HepG2 (cell line): ENCODE measurements at regions not wholly inside any gene's neighbourhood (a gene's known extent, or its start where the extent isn't known, plus 50 kb on each side); places are given as distances from the start of the nearest gene placed in this dataset.

Experiments used
- ATAC-seq: fragments of 200-7000 bp; cut with Tn5 transposase; 3 replicates; pipeline ENCODE4 v1.9.1; 2020; ENCODE audit warnings: mild to moderate bottlenecking, moderate library complexity
- BruUV-seq: library from RNA; stranded (reverse); fragments of 400-500 nt; replicated peaks from 2 replicates; lab custom pipeline; 2021; lab: Mats Ljungman, UMichigan
- CTCF ChIA-PET: fragments of 300-600 bp; formaldehyde crosslinking; extraction: SDS; loops from one replicate; lab custom pipeline; 2021; ENCODE audit warnings: low total read pairs, inconsistent platforms, low intra/inter-chr PET ratio; lab: Yijun Ruan, JAX
- POLR2A ChIA-PET: fragments of 350-600 bp; sonication (Branson Sonifier 250); formaldehyde crosslinking; loops from one replicate; lab custom pipeline; 2020; ENCODE audit warnings: antibody characterized with exemption, inconsistent platforms; lab: Yijun Ruan, JAX
- DNase-seq: peaks from one replicate; pipeline ENCODE4 v3.0.0-alpha.2; 2015; ENCODE audit warnings: low spot score
- FAIRE-seq: peaks from 3 replicates; lab custom pipeline; 2011; peaks lifted over from hg19 to GRCh38; lab: Jason Lieb, UNC
- H2AFZ ChIP-seq: one replicate; pipeline ENCODE4 v1.6.1; 2011; ENCODE audit warnings: low read length, inconsistent platforms
- H3K27ac ChIP-seq: fragments of 300-600 bp; 3 replicates; pipeline ENCODE4 v1.8.0; 2011; ENCODE audit warnings: mixed run types, mild to moderate bottlenecking, mixed read lengths, low read length, inconsistent platforms; ENCODE audit not compliant: insufficient read depth; ENCODE audit errors: extremely low read length
- H3K27me3 ChIP-seq, 2 experiments: fragments of 200-600 bp in 1 of 2; 2 replicates in 1 of 2; 3 replicates in 1 of 2; pipeline versions ENCODE4 v1.6.0 to v1.8.0; 2011; ENCODE audit warnings: low read length in 2 of 2, mild to moderate bottlenecking in 2 of 2, moderate library complexity in 2 of 2, inconsistent platforms in 1 of 2; ENCODE audit not compliant: insufficient read depth in 2 of 2, control insufficient read depth in 1 of 2
- H3K36me3 ChIP-seq, 2 experiments: fragments of 200-600 bp in 1 of 2; replicated peaks in 1 of 2; 2 replicates in 1 of 2; 3 replicates in 1 of 2; pipeline versions ENCODE4 v1.5.1 to v1.8.0; 2011; ENCODE audit warnings: low read length in 2 of 2, inconsistent platforms in 1 of 2; ENCODE audit not compliant: insufficient read depth in 2 of 2, control insufficient read depth in 1 of 2
- H3K4me1 ChIP-seq: 2 replicates; pipeline ENCODE4 v1.5.1; 2012; ENCODE audit warnings: low read length, inconsistent platforms; ENCODE audit not compliant: insufficient read depth
- H3K4me2 ChIP-seq: 2 replicates; pipeline ENCODE4 v1.6.0; 2011; ENCODE audit warnings: low read depth, low read length, inconsistent platforms
- H3K4me3 ChIP-seq, 3 experiments: fragments of 200-600 bp in 1 of 3; sonication (generic), shearing (Covaris generic) in 1 of 3; replicated peaks in 1 of 3; 2 replicates each; pipeline ENCODE4 v1.5.1; 2011 to 2016; ENCODE audit warnings: low read length in 3 of 3, inconsistent platforms in 2 of 3, low read depth in 2 of 3, mild to moderate bottlenecking in 2 of 3, control low read depth in 1 of 3, mixed read lengths in 1 of 3; ENCODE audit not compliant: insufficient read depth in 1 of 3
- H3K79me2 ChIP-seq: one replicate; pipeline ENCODE4 v1.6.1; 2011; ENCODE audit warnings: low read length, inconsistent platforms; ENCODE audit not compliant: insufficient read depth
- H3K9ac ChIP-seq: 2 replicates; pipeline ENCODE4 v1.6.0; 2011; ENCODE audit warnings: mild to moderate bottlenecking, low read depth, low read length, inconsistent platforms; ENCODE audit not compliant: insufficient read depth
- H3K9me3 ChIP-seq: 2 replicates; pipeline ENCODE4 v1.5.1; 2012; ENCODE audit warnings: mild to moderate bottlenecking, low read length
- H4K20me1 ChIP-seq: 2 replicates; pipeline ENCODE4 v1.6.0; 2011; ENCODE audit warnings: inconsistent platforms, mild to moderate bottlenecking, low read length, moderate library complexity; ENCODE audit not compliant: insufficient read depth
- ETV6 ChIP-seq: sonication (generic); formaldehyde crosslinking; conservative IDR thresholded peaks from 2 replicates; pipeline ENCODE4 v1.4.0; 2020; ENCODE audit warnings: missing genetic modification reagents
- PCBP1 ChIP-seq: fragments of 200-400 bp; formaldehyde crosslinking; IDR thresholded peaks from 2 replicates; pipeline ENCODE4 v1.6.1; 2017; ENCODE audit warnings: mild to moderate bottlenecking, low read depth, low read length, borderline replicate concordance
- RELA ChIP-seq: sonication (generic); formaldehyde crosslinking; IDR thresholded peaks from 2 replicates; pipeline ENCODE4 v1.4.0; 2020; ENCODE audit warnings: missing genetic modification reagents
- SMAD1 ChIP-seq: sonication (generic); formaldehyde crosslinking; IDR thresholded peaks from 2 replicates; pipeline ENCODE4 v1.4.0; 2020; ENCODE audit warnings: missing genetic modification reagents, low read depth, mild to moderate bottlenecking, borderline replicate concordance
- YEATS2 ChIP-seq: sonication (generic); formaldehyde crosslinking; IDR thresholded peaks from 2 replicates; pipeline ENCODE4 v1.4.0; 2020; ENCODE audit warnings: missing genetic modification reagents, borderline replicate concordance
- ZNF317 ChIP-seq: sonication (generic); formaldehyde crosslinking; IDR thresholded peaks from 2 replicates; pipeline ENCODE4 v1.5.0; 2020; ENCODE audit warnings: mild to moderate bottlenecking, missing genetic modification reagents
- ZNF34 ChIP-seq: sonication (generic); formaldehyde crosslinking; IDR thresholded peaks from 2 replicates; pipeline ENCODE4 v1.4.0; 2020; ENCODE audit warnings: mild to moderate bottlenecking, missing genetic modification reagents, borderline replicate concordance
- ZNF446 ChIP-seq: sonication (generic); formaldehyde crosslinking; IDR thresholded peaks from 2 replicates; pipeline ENCODE4 v1.5.0; 2020; ENCODE audit warnings: mild to moderate bottlenecking, missing genetic modification reagents
- ZNF510 ChIP-seq: sonication (generic); formaldehyde crosslinking; IDR thresholded peaks from 2 replicates; pipeline ENCODE4 v1.4.0; 2020; ENCODE audit warnings: low read depth, mild to moderate bottlenecking, missing genetic modification reagents
- in situ Hi-C: cut with HindIII; loops from 2 replicates; pipeline ENCODE4 v1.10.0; 2017; ENCODE audit warnings: low pct_unique_long_range_greater_than_20kb; ENCODE audit not compliant: extremely low pct_ligation_motif_present
- intact Hi-C: fragments of 100-400 bp; cut with micrococcal nuclease; formaldehyde crosslinking; loops from one replicate; pipeline ENCODE4 v1.10.0; 2022; ENCODE audit not compliant: unreplicated experiment

DNA sequence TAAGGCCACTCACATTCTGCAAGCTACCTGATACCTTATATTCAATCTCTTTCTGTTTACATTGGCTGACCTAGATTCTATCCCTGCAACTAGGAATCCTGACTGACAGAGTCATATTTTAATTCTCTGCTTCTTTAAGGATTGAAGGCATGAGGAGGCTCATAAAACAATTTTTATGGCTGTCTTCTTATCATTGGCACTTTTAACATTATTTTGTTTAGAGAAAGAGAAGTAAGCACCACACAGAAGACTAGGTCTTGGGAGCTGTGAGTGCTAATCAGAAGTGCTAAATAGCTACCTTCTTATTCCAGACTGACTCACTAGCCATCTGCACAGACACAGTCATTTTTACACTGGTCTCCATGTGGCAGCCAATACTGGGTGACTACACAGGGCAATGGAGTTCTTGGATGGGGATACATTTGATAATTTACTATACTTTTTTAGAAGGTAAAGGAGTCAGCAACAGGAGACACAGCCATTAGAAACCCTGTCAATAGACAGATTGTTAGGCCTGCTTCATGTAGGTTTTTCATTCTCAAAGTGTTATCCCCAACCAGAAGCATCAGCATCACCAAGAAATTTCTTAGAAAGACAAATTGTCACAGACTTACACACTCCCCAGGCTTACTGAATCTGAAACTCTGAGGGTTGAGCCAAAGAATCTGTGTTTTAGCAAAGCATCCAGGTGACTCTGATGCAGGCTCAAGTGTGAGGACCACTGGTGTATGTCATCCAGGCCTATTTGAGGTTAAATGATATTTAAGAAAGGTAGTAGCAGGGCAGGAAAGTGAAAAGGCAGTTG, 214.1 kb downstream of the DUSP6 start:
- Histone ChIP-seq H3K27me3 (no peaks in the 10 kb centered on the region), H3K27ac (no peak overlapping the region), H3K4me1 (no peaks in the 10 kb centered on the region), H3K4me3 (no peak overlapping the region), H3K9ac (no peak overlapping the region), H3K36me3 (no peaks in the 10 kb centered on the region), H3K9me3 (no peaks in the 10 kb centered on the region), H4K20me1 (no peaks in the 10 kb centered on the region), H2AFZ (no peak overlapping the region), H3K79me2 (no peaks in the 10 kb centered on the region), H3K4me2 (no peak overlapping the region)
- BruUV-seq: no TSS peak
- ATAC-seq (no peak), FAIRE-seq (no peak), DNase-seq (no peak)
- intact Hi-C loops (no loop called here), in situ Hi-C loops (no loop called here)
- CTCF ChIA-PET: no interaction called here
- POLR2A ChIA-PET: no interaction called here
- TF ChIP-seq ZNF510 (CRISPR knock-in tag): no peak
- no peak for TF ChIP-seq RELA
- no peak for TF ChIP-seq ZNF34
- no peak for TF ChIP-seq ETV6

DNA sequence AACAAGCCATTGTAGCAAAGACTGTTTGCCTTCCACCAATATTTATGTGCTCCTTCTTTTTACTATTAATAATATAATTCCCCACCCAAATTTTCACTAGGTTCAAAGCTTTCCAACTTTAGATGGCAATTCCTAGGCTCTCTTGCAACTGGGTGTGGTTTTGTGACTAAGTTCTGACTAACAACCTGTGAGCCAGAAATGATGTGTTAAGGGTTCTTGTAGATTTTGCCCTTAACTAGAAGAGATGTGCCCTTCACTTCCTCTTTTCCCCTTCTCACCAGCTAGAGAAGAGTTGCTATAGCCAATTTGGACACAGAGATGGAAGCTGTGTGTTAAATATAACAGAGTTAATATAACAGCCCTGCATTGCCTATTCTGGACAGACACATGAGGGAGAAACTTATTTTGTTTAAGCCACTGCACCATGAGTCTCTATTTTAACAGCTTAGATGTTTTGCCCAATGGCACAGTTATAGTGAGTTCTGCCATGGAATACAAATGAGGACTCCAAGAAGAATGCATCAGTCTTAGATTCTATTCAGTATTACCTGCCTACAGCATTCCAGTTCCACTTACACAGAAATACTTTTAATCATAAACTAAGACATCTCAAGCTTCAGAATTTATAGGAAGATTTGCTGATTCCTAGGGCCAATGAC, 216.2 kb downstream of the DUSP6 start:
- TF ChIP-seq ZNF446 (CRISPR knock-in tag): no peak
- TF ChIP-seq YEATS2 (CRISPR knock-in tag): no peak
- no peak for TF ChIP-seq ZNF317 (CRISPR knock-in tag)
- no peak for TF ChIP-seq PCBP1
- no peak for TF ChIP-seq SMAD1
- no peak for FAIRE-seq
- POLR2A ChIA-PET: no interaction called here

More for the DNA sequence above, 216.2 kb downstream of the DUSP6 start:
- ATAC-seq (no peak), DNase-seq (no peak)
- Histone ChIP-seq H3K27ac (no peak overlapping the region), H4K20me1 (no peaks in the 10 kb centered on the region), H3K9me3 (no peaks in the 10 kb centered on the region), H2AFZ (no peak overlapping the region), H3K4me2 (no peak overlapping the region), H3K27me3 (no peaks in the 10 kb centered on the region), H3K79me2 (no peaks in the 10 kb centered on the region), H3K36me3 (no peaks in the 10 kb centered on the region), H3K4me3 (no peak overlapping the region), H3K9ac (no peak overlapping the region), H3K4me1 (no peaks in the 10 kb centered on the region)
- in situ Hi-C loops: no loop called here
- no TSS peak for BruUV-seq
- intact Hi-C loops: no loop called here
- CTCF ChIA-PET: no interaction called here
